SKM-1 treated with dmso at 0.1 percent for 144 hours (cell line): ENCODE measurements at regions not wholly inside any gene's neighbourhood (a gene's known extent, or its start where the extent isn't known, plus 50 kb on each side); places are given as distances from the start of the nearest gene placed in this dataset.
"Not testable (repeated sequence)": the region's sequence is repeated elsewhere in the genome, so short reads cannot be mapped to it uniquely, and the experiment has no call there.

Experiments
- DNase-seq: peaks from one replicate; lab custom pipeline; 2025; ENCODE audit not compliant: unreplicated experiment; lab: John Stamatoyannopoulos, UW

GRCh38 chr12:9378430-9378835, 170.2 kb upstream of the PZP start:
- DNase-seq: no peak

DNA sequence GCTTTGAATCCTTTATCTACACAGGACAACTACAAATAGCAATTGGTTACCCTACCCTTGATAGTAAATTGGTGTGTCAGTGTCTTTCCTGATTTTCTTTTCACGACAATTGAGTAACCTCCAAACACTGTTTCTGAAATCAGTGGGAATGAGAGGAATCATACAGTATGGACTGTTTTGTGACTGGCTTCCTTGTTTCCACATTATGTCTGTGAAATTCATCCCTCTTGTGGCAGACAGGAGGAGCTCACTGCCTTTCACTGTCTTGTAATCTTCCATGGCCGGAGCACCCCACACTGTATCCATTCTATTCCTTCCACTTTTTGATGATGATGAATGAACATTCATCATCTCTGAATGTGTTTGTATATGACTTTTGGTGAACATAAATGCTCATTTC, 164.0 kb upstream of the PZP start:
- DNase-seq: no peak

GRCh38 chr12:9367828-9368227, 159.6 kb upstream of the PZP start:
- DNase-seq: no peak

DNA sequence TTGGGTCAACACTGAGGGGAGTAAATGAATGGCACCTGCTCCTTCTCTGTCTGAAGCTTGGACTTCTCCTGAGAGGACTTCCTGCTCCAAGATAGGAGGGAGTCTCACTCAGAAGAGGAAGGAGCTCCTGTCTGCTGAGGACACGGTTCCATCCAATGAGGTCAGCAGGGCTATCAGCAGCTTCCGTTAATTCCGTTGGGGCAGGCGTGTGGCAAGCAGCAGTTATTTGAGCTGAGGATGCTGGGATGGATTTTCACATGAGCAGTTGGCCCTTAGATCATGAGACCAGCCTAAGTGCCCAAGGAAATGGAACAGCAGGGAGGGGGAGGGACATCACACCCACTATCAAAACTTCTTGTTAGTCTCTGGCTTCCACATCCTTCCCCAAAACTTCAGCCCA, 159.0 kb upstream of the PZP start:
- no peak for DNase-seq

DNA sequence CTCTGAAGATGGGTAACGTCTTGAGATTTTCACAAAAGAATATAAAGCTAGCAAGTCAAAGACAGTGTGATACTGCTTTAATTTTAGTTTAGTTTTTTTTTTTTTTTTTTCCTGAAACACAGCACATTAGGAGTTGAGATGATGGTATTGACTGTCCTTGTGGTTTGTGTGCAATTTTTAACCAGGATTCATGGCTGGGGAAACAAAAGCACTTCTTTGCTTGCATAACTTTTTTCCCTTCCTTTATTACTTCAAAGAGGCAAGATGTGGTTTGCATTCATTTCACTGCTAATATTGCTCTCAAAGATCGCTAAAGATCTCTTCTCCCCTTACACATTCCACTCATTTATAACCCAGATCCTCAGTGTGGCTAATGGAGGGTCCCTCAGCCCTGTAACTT, 157.1 kb upstream of the PZP start:
- no peak for DNase-seq

GRCh38 chr12:9364224-9365176, 156.3 kb upstream of the PZP start:
- no peak for DNase-seq

GRCh38 chr12:9363145-9363544, 154.9 kb upstream of the PZP start:
- DNase-seq: no peak

- DNase-seq: no peak
Measured at GRCh38 chr12:9361879-9362326, 153.7 kb upstream of the PZP start.

GRCh38 chr12:9354009-9354754, 146.0 kb upstream of the PZP start:
- DNase-seq: not testable (repeated sequence)

- no peak for DNase-seq
Measured at GRCh38 chr12:9351136-9351535, 142.9 kb upstream of the PZP start.

- no peak for DNase-seq
Measured at GRCh38 chr12:9349888-9350885, 142.0 kb upstream of the PZP start.

- no peak for DNase-seq
Measured at GRCh38 chr12:9348906-9349518, 140.8 kb upstream of the PZP start.

DNA sequence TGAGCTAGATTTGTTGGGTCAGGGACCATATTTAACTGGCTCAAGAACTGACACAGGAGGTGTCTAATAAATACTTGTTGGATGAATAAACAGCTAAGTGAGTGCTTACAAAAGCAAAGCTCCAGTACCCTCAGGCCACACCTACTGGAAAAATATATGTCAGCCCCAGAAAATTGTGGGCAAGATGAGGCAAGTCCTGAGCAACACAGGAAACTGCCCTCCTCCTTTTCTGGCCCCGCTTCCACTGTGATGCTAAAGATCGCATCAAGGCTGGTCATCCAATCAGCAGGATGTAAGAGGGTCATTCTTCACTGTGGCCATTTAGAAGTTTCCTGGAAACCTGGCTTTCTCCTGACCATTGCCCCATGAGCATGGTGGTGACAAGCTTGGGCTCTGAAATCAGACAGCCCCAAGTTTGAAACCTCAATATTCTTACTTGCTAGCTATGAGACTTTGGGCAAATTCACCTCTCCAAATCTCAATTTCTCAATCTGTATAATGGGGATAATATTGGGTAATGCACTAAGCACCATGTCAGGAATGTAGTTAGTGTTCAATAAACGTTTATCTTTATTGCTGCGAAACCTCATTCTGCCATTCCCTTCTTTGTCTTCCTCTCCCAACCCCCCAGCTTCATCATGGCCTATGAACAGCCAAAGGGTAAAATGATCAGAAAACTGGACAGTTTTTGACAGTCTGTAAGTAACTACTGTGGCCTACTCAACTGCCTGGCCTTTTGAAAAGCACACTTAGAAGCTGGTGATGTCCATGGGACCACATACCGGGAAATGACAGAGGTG, 139.3 kb upstream of the PZP start:
- DNase-seq: no peak

- no peak for DNase-seq
Measured at GRCh38 chr12:9346866-9347327, 138.7 kb upstream of the PZP start.

DNA sequence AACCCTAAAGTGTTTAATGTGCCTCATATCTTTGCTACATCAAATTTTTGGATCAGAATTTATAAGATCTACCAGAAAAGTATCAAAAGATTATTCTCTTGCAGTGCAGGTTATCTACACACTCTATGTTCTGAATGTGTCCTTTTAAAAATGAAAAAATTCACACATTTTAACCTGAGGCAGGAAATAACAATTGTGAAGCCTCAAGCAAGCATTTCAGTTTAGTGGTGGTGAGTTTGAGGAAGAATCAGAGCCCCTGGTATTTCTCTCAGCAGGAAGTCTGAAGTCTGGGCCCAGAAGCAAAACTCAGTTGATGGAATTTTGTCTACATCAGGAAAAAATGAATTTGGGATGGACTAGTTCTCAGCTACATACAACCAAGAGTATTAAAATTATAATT, 137.0 kb upstream of the PZP start:
- no peak for DNase-seq

DNA sequence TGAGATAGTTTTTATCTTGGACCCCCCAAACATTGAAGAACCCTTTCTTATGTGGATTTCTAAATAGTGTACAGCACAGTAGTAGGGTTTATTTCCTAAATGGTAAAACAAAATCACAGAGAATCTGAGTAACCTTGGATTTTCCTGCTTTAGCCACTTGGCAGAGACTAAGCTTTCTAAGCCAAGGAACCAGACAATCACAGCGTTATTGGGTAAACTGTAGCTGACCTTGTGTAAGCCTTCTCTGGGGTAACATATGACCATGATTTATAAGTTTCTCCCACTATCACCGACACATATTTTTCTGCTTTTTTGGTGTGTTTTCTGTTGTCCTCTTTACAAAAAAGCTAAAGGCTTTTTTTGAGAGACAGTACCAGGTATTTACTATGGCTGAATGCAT, 136.3 kb upstream of the PZP start:
- no peak for DNase-seq

DNA sequence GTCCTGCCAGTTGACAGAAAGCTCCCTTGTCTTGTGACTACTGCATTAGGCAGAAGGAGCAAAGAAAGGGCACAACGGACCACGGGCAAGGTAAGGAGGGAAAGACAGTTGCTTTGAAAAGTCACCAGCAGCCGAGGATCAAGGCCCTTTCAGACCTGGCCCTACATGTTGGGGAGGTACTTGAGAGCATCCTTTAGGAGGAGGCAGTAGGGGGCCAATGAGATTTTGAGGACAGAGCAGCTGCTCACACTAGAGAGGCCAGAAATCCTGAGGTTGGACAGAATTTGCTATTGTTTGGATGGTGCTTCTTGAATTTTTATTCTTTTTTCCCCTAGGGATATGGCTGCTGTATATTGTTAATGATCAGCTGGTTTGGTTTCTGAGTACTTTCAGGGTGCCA, 135.5 kb upstream of the PZP start:
- no peak for DNase-seq

DNA sequence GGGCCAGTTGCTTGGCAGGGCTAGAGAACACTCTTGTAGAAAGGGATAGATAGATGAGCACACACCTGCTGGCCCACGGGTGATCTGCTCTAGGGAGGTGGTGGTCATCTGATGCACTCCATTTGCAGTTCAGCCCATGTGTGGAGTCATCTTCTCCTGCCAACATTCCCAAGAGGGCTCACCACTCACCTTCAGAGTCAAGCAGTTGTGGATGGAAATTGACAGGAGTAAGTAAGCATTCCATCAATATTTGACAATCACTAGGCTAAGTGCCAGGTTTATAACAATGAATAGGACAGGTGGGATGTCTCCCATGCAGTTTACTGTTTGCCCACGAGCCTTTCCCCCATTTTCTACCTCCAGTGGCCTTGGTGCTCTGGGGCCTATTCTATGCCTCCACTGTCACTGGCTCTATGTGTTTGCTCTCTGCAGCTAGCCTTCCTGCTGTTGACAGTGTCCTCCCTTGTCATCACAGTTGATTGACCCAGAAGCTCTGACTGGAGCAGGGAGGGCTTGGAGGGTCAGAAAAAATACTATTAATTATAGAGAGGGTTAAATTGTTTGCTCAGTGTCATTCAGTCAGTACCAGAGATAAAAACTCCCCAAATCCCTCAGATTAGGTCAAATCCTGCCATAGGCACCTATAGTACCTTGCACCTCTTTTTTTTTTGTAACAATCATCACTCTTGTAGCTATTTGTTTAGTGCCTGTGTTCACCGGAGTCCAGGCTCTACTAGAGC, 134.6 kb upstream of the PZP start:
- DNase-seq: no peak

DNA sequence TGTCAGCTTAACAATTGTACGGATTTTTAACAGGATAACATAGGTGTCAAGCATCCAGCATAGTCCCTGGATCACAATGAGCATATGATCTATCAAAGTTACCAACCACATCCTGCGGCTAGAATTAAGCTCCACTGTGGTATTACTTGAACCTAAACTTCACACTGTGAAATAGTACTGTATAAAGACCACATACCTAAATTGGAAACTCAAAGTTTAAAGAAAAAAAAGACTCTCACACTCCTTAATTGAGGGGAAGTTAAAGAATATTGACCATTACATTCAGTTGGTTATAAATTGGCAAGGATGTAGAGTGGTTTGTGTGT, 133.0 kb upstream of the PZP start:
- no peak for DNase-seq
